Ovary (tissue), 7 donors: ENCODE measurements at regions not wholly inside any gene's neighbourhood (a gene's known extent, or its start where the extent isn't known, plus 50 kb on each side); places are given as distances from the start of the nearest gene placed in this dataset.

ENCODE experiments used
- DNase-seq, 5 donors: peaks; one replicate each; pipeline ENCODE4 v3.0.0-alpha.2; 2019 to 2020
- H3K27ac ChIP-seq, 2 donors: fragments of 200-600 bp; one replicate each; pipeline versions ENCODE4 v1.5.1 to v1.8.0; 2019 to 2022
- H3K27me3 ChIP-seq: fragments of 200-600 bp; one replicate; pipeline ENCODE4 v1.8.0; 2022
- H3K36me3 ChIP-seq: fragments of 200-600 bp; sonication (generic); one replicate; pipeline ENCODE4 v1.5.1; 2019
- H3K4me1 ChIP-seq: one replicate; pipeline ENCODE4 v1.8.1; 2013; ENCODE audit warnings: mild to moderate bottlenecking, moderate library complexity; ENCODE audit not compliant: insufficient read depth
- H3K4me3 ChIP-seq: fragments of 200-600 bp; sonication (generic); one replicate; pipeline ENCODE4 v1.5.1; 2017
- H3K9me3 ChIP-seq, 2 donors: fragments of 200-600 bp in 1 of 2; sonication (generic) in 1 of 2; one replicate each; pipeline versions ENCODE4 v1.5.1 to v1.8.1; 2013 to 2019; ENCODE audit warnings: mild to moderate bottlenecking in 1 of 2, moderate library complexity in 1 of 2
- EP300 ChIP-seq: sonication (generic); formaldehyde crosslinking; IDR thresholded peaks from one replicate; pipeline ENCODE4 v1.6.1; 2017; ENCODE audit warnings: antibody characterized with exemption
- POLR2A ChIP-seq: fragments of 450-650 bp; IDR thresholded peaks from one replicate; pipeline ENCODE4 v1.6.1; 2017; ENCODE audit warnings: antibody characterized with exemption, mild to moderate bottlenecking, moderate library complexity
- WGBS, 3 donors: extraction: QIAGEN DNeasy Blood & Tissue Kit in 1 of 3; methylation state at CpG; one replicate each; pipeline versions ENCODE4 v1.1.5 to v1.1.7; 2013 to 2017; 5-methylcytosine and 5-hydroxymethylcytosine counted together
- intact Hi-C, 4 donors: fragments of 100-400 bp; cut with DNase I; formaldehyde crosslinking; loops; one replicate each; pipeline versions ENCODE4 v1.11.0 to v1.15.1; 2022 to 2023
- TF ChIP-seq, protein P1 (sequence below), 3 donors: fragments of 450-650 bp in 2 of 3; fragments of 200-600 bp in 1 of 3; IDR thresholded peaks; one replicate each; pipeline versions ENCODE4 v1.5.1 to v1.8.0; 2016 to 2022; ENCODE audit warnings: antibody characterized with exemption in 3 of 3, mild to moderate bottlenecking in 1 of 3
- donor health status: DM: no; HTN: no; CAD: no; lungs with moderate emphysema.
- donor health status: DM: no; HTN: no; CAD: no.
- donor health status: Bipolar disorder and iron deficiency.
- donor health status: DM: no; HTN: no; CAD: no.
- donor health status: DM: yes; HTN: yes; CAD: no.

DNA sequence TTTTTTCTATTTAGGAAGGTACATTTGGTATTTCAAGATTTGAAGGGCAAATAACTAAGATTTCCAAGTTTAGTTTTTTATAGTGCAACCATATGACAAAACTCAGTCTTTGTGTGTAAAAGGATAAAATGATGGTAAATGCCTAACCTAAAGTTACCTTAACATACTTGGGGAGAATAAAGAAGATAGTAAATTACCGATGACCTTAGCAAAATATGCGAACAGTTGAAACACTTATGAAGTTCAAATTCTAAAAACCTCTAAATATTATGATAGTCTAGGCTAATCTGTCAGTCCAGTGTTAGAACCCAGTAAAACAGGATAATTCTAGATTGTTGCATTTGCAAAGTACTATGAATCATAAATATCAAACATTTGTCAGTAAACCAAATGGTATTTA is 127.5 kb downstream of the PTCHD4 start:
- no peak for DNase-seq
- Histone ChIP-seq H3K4me3 (no peak overlapping the region), H3K27ac (no peak overlapping the region), H3K9me3 (no peaks in the 10 kb centered on the region), H3K4me1 (no peaks in the 10 kb centered on the region), H3K36me3 (no peaks in the 10 kb centered on the region), H3K27me3 (no peaks in the 10 kb centered on the region)
- intact Hi-C loops: no loop called here
- TF ChIP-seq EP300 (no peak), POLR2A (no peak)
- TF ChIP-seq, protein P1, sequence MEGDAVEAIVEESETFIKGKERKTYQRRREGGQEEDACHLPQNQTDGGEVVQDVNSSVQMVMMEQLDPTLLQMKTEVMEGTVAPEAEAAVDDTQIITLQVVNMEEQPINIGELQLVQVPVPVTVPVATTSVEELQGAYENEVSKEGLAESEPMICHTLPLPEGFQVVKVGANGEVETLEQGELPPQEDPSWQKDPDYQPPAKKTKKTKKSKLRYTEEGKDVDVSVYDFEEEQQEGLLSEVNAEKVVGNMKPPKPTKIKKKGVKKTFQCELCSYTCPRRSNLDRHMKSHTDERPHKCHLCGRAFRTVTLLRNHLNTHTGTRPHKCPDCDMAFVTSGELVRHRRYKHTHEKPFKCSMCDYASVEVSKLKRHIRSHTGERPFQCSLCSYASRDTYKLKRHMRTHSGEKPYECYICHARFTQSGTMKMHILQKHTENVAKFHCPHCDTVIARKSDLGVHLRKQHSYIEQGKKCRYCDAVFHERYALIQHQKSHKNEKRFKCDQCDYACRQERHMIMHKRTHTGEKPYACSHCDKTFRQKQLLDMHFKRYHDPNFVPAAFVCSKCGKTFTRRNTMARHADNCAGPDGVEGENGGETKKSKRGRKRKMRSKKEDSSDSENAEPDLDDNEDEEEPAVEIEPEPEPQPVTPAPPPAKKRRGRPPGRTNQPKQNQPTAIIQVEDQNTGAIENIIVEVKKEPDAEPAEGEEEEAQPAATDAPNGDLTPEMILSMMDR (IDR thresholded peaks at IDR 0.05): no peak
- WGBS, 3 donors: 80 to 86% (median 80%) methylated on average over 2 of the region's 2 CpGs

DNA sequence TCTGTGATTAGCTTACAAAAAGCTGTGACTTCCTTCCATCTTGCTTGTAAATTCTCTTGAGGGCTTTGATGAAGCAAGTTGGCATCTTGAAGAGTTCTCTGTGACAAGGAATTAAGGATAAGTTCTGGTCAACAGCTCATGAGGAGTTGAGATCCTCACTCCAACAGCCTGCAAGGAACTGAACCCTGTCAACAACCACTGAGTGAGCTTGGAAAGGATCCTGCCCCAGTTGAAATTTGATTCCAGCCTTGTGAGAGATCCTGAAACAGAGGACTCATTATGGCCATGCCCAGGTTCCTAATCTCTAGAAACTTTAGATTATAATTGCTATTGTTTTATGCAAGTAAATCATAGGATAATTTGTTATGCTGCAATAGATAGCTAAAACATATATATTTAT is 133.7 kb downstream of the PTCHD4 start:
- Histone ChIP-seq H3K4me1 (no peaks in the 10 kb centered on the region), H3K36me3 (no peaks in the 10 kb centered on the region), H3K9me3 (no peaks in the 10 kb centered on the region), H3K27me3 (no peaks in the 10 kb centered on the region), H3K4me3 (no peak overlapping the region), H3K27ac (no peak overlapping the region)
- intact Hi-C loops: no loop called here
- no peak for DNase-seq
- TF ChIP-seq, protein P1 (IDR thresholded peaks at IDR 0.05): no peak
- TF ChIP-seq EP300 (no peak), POLR2A (no peak)

DNA sequence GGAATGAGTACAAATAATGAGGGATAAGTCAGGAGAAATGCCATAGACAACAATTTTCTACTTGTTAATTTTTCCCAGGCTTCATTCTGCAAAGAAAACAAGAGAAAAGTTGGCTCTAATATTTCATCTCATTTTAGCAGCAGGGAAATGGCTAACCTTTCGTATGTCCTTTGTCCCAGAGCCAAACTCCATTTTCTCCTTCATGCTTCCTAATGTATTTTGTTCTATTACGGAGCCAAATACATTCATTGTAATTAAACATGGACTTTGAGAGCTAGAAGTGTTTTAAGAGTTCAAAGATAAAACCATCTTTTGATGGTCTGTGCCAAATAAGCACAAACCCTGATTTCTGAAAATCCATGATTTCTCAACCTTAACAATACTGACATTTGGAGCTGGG is 136.9 kb downstream of the PTCHD4 start:
- 7 to 11% (median 8%) methylated on average over 2 of the region's 2 CpGs for WGBS, 3 donors
- intact Hi-C loops: no loop called here
- no peak overlapping the region for H3K4me3 ChIP-seq
- no peak for TF ChIP-seq EP300
- no peak for TF ChIP-seq POLR2A
- TF ChIP-seq, protein P1 (IDR thresholded peaks at IDR 0.05): no peak
- H3K27me3 ChIP-seq: no peaks in the 10 kb centered on the region
- no peaks in the 10 kb centered on the region for H3K9me3 ChIP-seq
- no peak overlapping the region for H3K27ac ChIP-seq
- H3K36me3 ChIP-seq: no peaks in the 10 kb centered on the region
- H3K4me1 ChIP-seq: no peaks in the 10 kb centered on the region
- no peak for DNase-seq

DNA sequence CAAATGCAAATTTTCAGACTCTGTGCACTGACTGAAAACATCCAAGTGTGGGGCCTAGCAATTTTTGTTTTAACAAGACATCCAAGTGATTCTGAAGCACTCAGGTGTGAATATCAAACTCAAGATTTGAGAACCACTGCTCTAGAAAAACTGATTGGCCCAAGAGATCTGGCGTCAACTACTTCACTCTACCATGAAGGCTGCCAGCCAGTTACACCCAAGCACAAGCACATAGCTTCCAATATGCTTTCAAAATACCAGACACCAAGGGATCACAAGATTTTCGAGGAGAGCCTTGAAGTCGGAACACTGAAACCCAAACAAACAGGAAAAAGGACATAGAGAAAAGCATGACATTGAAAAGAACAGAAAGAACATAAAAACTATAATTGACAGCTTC is 140.2 kb downstream of the PTCHD4 start:
- H3K4me3 ChIP-seq: no peak overlapping the region
- H3K27ac ChIP-seq: no peak overlapping the region
- H3K27me3 ChIP-seq: no peaks in the 10 kb centered on the region
- DNase-seq: no peak
- no peaks in the 10 kb centered on the region for H3K9me3 ChIP-seq
- TF ChIP-seq POLR2A (no peak), EP300 (no peak)
- TF ChIP-seq, protein P1 (IDR thresholded peaks at IDR 0.05): no peak
- H3K36me3 ChIP-seq: no peaks in the 10 kb centered on the region
- intact Hi-C loops: no loop called here
- H3K4me1 ChIP-seq: no peaks in the 10 kb centered on the region
- 89 to 94% (median 91%) methylated on average over 3 of the region's 3 CpGs for WGBS, 3 donors

DNA sequence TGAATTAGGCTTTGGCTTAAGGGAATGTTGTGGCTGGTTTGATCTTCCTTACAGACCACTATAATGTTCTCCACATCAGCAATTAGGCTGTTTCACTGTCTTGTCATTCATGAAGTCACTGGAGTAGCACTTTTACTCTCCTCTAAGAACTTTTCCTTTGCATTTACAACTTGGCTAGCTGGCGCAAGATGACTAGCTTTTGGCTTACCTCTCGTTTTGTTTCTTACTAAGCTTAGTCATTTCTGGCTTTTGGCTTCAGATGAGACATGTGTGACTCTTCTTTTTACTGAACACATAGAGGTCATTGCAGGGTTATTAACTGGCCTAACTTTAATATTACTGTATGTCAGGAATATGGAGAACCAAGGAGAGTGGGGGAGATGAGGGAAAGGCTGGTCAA is 143.2 kb downstream of the PTCHD4 start:
- no peak for DNase-seq
- TF ChIP-seq, protein P1 (IDR thresholded peaks at IDR 0.05): no peak
- no peak for TF ChIP-seq EP300
- TF ChIP-seq POLR2A: no peak
- no peak overlapping the region for H3K27ac ChIP-seq
- no peaks in the 10 kb centered on the region for H3K4me1 ChIP-seq
- H3K9me3 ChIP-seq: no peaks in the 10 kb centered on the region
- no peaks in the 10 kb centered on the region for H3K27me3 ChIP-seq
- WGBS, 3 donors: 61 to 73% (median 68%) methylated on average over 2 of the region's 2 CpGs
- intact Hi-C loops: no loop called here
- no peaks in the 10 kb centered on the region for H3K36me3 ChIP-seq
- no peak overlapping the region for H3K4me3 ChIP-seq
